Suprapubic skin (tissue), 4 donors: ENCODE measurements at regions not wholly inside any gene's neighbourhood (a gene's known extent, or its start where the extent isn't known, plus 50 kb on each side); places are given as distances from the start of the nearest gene placed in this dataset.
A peak's percentile ranks its signal among the peaks of the same experiment; 100 is the strongest.
"Not testable (repeated sequence)": the region's sequence is repeated elsewhere in the genome, so short reads cannot be mapped to it uniquely, and the experiment has no call there.

Experiments used
- DNase-seq, 2 donors: peaks; one replicate each; pipeline ENCODE4 v3.0.0-alpha.2; 2019; ENCODE audit warnings: low spot score in 2 of 2
- H3K27ac ChIP-seq: fragments of 200-600 bp; sonication (generic); one replicate; pipeline ENCODE4 v1.5.1; 2019
- H3K27me3 ChIP-seq: fragments of 200-600 bp; sonication (generic); one replicate; pipeline ENCODE4 v1.5.1; 2019
- H3K36me3 ChIP-seq: fragments of 200-600 bp; sonication (generic); one replicate; pipeline ENCODE4 v1.5.1; 2019
- H3K4me1 ChIP-seq: fragments of 200-600 bp; sonication (generic); one replicate; pipeline ENCODE4 v1.5.1; 2019
- H3K4me3 ChIP-seq: fragments of 200-600 bp; sonication (generic); one replicate; pipeline ENCODE4 v1.5.1; 2019; ENCODE audit warnings: mild to moderate bottlenecking
- H3K9me3 ChIP-seq: fragments of 200-600 bp; sonication (generic); one replicate; pipeline ENCODE4 v1.5.1; 2019
- WGBS: methylation state at CpG from one replicate; pipeline ENCODE4 v1.1.5; 2018; 5-methylcytosine and 5-hydroxymethylcytosine counted together

DNA sequence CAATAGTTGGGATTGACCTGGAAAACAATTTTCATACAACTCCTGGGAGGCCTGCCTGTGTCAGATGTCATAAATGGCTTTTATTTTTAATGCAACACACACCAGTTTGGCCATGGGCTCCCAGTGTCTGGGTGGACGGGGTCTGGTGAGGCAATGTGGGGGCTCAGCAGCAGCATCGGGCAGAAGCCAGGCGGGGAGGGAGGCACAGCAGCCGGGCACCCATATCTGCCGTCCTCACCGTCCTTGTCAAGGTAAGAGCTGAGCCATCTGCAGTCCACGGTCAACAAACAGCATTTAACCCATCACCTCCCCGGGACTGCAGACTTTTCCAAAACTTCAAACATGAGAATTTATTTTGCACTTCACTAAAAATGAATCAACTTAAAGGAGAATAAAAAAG lies 154.0 kb upstream of the ZNF469 start:
- H3K4me1 ChIP-seq, H3K9me3 ChIP-seq, H3K27ac ChIP-seq, H3K36me3 ChIP-seq, H3K27me3 ChIP-seq, H3K4me3 ChIP-seq: not testable (repeated sequence)
- 80% methylated on average over 8 of the region's 8 CpGs for WGBS
- DNase-seq = peak in 1 of 2 donors; percentile 23

DNA sequence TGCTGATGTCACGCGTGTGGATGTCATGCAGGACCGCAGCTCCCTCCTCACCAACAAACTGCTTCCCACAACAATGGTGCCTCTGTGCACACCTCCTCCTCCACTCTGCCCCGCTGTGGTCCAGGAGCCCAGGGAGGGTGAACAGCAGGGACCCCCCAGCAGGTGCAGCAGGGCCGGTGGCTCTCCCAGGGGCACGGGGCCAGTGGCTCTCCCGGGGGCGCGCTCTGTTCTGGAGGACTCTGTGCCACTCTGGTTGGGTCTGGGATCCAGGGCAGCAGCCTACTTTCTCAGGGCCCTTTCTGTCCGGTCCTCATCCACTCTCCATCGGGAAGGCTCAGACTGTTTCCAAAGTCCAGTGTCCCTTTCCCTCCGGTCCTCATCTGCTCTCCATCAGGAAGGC lies 153.0 kb upstream of the ZNF469 start:
- not testable (repeated sequence) for H3K36me3 ChIP-seq, H3K9me3 ChIP-seq, H3K4me3 ChIP-seq, DNase-seq, H3K4me1 ChIP-seq, H3K27me3 ChIP-seq, H3K27ac ChIP-seq
- 100% methylated on average over 3 of the region's 12 CpGs for WGBS

DNA sequence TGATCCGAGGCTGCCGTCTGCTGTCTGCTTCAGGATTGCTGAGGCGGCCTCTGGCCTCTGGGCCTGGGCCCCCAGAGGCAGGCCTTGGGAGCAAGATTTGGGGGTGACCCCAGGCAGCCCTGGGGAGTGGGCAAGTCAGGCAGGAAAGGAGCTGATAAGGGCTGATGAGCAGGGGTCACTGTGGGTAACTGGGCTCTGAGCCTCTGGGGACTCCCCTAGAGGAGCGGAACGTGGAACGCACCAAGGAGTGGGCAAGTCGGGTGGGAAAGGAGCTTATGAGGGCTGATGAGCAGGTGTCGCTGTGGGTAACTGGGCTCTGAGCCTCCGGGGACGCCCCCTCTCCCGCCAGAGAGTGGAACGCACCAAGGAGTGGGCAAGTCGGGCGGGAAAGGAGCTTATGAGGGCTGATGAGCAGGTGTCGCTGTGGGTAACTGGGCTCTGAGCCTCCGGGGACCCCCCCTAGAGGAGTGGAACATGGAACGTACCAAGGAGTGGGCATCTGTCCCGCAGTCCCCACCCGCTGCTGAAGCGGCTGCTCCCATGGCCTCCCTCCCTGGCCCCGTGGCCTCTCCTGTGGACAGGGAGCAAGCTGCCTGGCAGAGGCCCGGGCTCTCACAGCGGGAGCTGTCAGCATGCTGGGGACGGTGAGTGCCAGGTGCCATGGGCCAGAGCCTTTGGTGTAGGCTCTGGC lies 152.3 kb upstream of the ZNF469 start:
- 88% methylated on average over 8 of the region's 24 CpGs for WGBS
- not testable (repeated sequence) for H3K4me1 ChIP-seq, H3K27me3 ChIP-seq, H3K9me3 ChIP-seq, H3K4me3 ChIP-seq, H3K27ac ChIP-seq, DNase-seq, H3K36me3 ChIP-seq

DNA sequence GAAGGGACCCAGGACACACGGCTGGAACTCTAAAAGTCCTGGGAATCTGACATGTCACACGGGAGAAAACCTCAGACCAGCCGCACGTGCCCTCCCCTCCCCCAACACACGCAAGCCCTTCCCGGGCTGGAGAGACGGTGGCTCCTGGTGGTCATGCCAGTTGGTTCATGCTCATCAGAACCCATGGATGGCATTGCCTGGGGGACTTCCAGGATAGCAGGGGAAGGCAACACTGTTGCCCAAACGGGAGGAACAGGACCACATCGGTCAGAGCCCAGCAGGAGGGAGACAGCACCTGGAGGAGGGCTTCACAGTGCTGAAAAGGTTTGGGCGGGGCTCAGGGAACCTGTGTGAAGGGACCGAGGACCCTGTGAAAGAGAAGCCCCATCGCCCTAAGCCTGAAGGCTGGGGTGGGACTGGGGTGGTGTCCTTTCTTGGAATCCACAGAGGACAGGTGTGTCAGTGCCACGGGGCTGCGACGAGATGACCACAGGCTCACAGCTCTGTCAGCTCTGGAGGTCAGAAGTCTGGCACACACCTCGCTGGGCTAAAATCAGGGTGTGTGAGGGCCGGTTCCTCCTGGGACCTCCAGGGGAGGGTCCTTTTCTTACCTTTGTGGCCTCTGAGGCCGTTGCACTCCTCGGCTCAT lies 151.7 kb upstream of the ZNF469 start:
- not testable (repeated sequence) for H3K36me3 ChIP-seq, H3K4me1 ChIP-seq, H3K9me3 ChIP-seq, H3K4me3 ChIP-seq, H3K27ac ChIP-seq, H3K27me3 ChIP-seq, DNase-seq
- WGBS = 92% methylated on average over 13 of the region's 19 CpGs

DNA sequence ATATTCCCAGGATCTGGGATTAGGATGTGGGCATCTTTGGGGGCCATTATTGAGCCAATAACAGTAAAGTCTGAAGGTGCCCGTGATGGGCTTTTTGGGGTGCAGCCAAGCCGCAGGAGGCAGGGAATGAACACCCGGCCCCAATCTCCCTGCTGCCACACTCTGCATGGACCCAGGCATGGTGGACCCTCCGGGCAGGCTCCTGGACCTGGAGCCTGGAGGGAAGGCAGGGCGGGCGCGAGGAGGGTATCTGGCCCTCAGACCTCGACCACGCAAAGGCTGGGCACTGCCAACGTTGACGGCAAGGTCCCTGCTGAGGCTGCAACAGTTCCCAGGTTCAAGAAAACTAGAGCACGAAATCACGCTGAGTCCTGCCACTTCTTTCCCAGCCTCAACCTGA lies 150.9 kb upstream of the ZNF469 start:
- H3K36me3 ChIP-seq, DNase-seq, H3K27ac ChIP-seq, H3K4me1 ChIP-seq, H3K27me3 ChIP-seq, H3K9me3 ChIP-seq, H3K4me3 ChIP-seq: not testable (repeated sequence)
- 75% methylated on average over 6 of the region's 13 CpGs for WGBS

DNA sequence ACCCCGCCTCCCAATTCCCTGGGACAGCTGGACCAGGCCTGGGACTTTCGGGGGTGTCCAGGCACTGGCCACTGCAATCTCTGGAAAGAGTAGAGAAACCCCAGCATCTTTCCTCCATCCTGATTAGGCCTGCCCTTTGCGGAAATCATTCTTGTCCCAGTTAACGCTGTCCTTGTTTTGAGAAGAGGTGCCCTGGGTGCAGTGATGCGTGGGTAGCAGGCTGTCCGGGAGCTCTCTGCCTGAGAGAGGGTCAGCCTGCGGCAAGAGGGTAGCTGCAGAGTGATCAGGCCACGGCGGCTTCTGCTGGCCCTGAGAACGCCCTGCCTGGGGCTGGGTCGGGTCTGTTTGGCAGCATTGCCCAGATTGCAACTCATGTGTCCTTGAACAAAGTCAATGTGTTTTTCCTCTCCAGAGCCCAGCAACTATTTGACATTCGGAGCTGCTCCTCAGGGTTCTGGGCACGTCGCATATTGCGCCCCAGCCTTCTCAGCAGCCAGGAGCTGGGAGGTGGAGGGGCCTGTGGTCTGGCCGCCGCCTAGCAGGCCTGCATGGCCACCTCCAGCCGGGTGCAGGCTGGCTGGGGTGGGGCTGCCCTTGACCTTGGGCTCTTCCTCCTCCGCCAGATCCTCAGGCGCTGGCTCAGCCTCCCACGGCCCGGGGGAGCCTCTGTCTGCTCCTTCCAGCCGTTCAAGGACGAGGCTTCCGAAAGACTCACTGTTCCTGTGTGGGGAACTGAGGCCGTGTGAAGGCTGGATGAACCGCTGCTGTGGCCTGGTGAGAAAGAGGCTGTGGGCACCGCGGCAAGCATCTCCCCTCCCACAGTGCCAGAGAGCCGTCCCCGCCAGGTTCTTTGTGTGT lies 150.1 kb upstream of the ZNF469 start:
- not testable (repeated sequence) for H3K36me3 ChIP-seq, H3K4me3 ChIP-seq, H3K9me3 ChIP-seq, H3K27me3 ChIP-seq, DNase-seq, H3K4me1 ChIP-seq, H3K27ac ChIP-seq
- 97% methylated on average over 5 of the region's 31 CpGs for WGBS

DNA sequence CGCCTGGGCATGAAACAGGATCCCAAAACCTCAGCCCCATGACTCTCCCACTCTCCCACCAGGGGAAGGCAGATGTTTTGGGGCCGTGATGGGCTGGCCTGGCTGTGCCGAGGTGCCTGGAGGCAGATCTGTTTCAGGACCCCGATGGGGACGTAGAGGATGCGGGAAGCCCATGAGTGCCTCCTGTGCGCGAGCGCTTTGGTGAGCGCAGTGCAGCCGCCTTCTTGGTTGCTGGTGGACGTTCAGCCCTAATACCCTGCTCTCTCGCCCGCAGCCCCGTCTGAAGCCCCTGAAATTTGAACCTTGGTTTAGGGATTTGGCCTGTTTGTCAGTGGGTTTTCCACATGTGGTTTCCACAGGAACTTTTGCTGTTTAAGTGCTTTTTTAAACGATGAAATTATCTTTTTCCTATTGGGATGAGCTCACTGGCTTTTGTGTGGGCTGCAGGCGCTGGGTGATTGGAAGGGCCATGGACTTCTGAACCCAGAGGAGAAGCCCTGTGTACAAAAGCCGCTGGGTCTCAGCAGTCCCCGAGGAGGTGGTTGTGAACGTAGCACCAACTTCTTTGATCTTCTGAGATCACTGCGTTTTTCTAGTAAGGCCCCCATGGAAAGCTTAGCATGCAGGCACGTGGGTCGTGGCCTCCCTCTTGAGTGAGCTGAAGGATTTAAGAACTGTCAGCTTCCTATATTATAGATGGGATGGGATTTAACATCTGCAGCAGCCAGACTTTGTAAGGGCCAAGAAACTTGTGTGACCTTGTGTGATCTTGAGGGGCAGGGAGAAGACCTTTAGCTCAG lies 148.9 kb upstream of the ZNF469 start:
- not testable (repeated sequence) for H3K9me3 ChIP-seq, H3K27me3 ChIP-seq, H3K36me3 ChIP-seq, H3K4me3 ChIP-seq, H3K27ac ChIP-seq, DNase-seq
- peaks cover 14% of the 10 kb centered on the region for H3K4me1 ChIP-seq
- 70% methylated on average over 14 of the region's 23 CpGs for WGBS

DNA sequence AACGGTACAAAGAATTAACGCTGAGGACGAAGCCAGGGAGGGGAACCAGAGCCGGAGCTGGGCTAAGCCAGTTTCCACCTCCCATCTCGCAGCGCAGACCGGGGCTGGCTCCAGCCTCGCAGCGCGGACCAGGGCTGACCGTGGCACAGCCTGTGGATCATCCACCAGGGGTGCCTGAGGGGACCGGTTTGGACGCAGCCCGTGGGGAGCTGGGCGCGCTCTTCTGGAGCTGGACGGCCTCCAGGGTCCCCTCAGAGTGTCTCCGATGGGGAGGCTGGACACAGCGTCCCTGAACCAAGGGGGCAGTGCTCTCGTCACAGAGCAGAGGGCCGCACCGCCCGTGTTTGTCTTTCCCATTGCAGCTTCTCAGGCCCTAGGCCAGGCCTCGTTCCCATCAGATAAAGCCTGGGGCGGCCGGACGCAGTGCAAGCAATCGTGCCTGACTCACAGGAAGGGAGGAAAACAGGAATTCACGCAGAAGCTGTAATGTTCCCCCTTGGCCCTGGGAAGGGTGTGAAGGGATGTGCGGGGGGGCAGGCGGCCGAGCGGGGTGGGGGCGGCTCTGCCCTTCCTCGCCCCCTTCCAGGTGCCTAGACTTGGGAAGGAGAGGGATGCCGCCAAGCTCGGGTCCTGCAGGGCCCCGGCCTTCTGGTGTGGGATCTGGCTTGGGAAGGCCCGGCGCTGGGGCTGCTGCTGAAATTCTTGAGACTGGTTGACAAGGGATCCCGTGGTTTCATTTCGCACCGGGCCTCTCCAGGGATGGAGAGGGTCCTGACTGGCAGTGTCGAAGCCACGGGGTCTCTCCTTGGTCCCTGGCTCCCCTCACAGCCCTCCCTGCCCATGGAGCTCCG lies 148.1 kb upstream of the ZNF469 start:
- not testable (repeated sequence) for H3K27me3 ChIP-seq, DNase-seq, H3K4me3 ChIP-seq, H3K9me3 ChIP-seq, H3K36me3 ChIP-seq, H3K27ac ChIP-seq
- peaks cover 14% of the 10 kb centered on the region for H3K4me1 ChIP-seq
- WGBS = 79% methylated on average over 12 of the region's 46 CpGs

DNA sequence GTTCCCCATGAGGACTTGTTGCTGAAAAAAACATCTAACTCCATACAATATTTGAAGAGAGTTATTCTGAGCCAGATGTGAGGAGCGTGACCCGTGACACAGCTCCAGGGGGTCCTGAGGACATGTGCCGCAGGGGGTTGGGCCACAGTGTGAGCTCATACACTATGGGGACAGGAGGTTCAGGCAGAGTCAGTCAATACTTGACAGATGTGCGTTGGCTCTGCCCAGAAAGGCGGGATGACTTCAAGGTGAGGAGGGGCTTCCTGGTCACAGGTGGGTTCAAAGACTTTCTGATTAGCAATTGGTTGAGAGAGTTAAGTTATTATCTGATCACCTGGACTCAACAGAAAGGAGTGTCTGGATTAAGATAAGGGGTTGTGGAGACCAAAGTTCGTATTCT lies 147.1 kb upstream of the ZNF469 start:
- not testable (repeated sequence) for H3K4me3 ChIP-seq, H3K9me3 ChIP-seq, H3K36me3 ChIP-seq, DNase-seq, H3K27me3 ChIP-seq, H3K27ac ChIP-seq
- H3K4me1 ChIP-seq = peaks cover 14% of the 10 kb centered on the region
- 91% methylated on average over 6 of the region's 6 CpGs for WGBS

DNA sequence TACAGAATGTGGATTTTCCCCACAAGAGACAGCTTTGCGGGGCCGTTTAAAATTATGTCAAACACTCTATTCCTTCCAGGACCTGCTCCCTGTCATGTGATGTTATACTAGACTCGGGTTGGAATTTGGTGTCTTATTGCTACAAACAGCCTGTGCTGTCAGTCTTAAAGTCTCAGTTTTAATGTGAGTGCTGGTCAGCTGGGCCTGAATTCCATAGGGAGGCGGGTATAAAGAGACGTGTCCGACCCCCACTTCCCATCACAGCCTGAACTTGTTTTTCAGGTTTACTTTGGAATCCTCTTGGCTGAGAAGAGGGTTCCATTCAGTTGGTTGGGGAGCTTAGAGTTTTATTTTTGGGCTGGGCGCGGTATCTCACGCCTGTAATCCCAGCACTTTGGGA lies 146.5 kb upstream of the ZNF469 start:
- DNase-seq = not testable (repeated sequence)
- 39% methylated on average over 7 of the region's 9 CpGs for WGBS

DNA sequence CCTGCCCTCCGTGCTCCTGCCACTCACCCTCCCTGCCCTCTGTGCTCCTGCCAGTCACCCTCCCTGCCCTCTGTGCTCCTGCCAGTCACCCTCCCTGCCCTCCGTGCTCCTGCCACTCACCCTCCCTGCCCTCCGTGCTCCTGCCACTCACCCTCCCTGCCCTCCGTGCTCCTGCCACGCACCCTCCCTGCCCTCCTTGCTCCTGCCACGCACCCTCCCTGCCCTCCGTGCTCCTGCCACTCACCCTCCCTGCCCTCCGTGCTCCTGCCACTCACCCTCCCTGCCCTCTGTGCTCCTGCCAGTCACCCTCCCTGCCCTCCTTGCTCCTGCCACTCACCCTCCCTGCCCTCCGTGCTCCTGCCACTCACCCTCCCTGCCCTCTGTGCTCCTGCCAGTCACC lies 145.4 kb upstream of the ZNF469 start:
- DNase-seq = not testable (repeated sequence)

More for the DNA sequence above, 146.5 kb upstream of the ZNF469 start:
- H3K4me1 ChIP-seq = peaks cover 14% of the 10 kb centered on the region
- H3K27ac ChIP-seq, H3K9me3 ChIP-seq, H3K36me3 ChIP-seq, H3K4me3 ChIP-seq, H3K27me3 ChIP-seq: not testable (repeated sequence)

DNA sequence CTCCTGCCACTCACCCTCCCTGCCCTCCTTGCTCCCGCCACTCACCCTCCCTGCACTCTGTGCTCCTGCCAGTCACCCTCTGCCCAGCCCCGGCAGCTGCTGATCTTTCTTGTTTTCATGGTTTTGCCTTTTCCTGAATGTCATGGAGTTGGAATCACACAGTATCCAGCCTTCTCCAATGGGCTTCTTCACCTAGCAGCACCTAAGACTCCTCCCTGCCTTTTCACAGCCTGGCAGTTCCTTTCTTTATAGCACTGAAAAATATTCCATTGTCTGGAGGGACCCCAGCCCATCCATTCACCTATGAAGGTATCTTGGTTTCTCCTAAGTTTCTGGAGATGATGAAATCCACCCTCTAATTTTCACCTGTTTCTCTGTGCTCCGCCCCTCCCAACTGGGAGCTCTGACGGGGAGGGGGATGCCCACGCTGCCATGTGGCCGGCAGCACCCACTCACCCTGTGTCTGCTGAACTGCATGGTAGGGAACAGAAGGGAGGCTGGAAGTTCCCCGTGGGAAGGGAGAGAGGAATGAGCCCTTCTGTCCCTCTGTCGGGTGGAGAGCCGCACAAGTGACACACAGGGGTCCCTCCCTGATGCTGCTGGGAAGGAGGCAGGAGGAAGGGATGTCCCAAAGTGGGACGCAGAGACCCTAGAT lies 144.9 kb upstream of the ZNF469 start:
- H3K4me1 ChIP-seq = peaks cover 23% of the 10 kb centered on the region
- H3K27me3 ChIP-seq, H3K4me3 ChIP-seq, H3K27ac ChIP-seq, H3K9me3 ChIP-seq, H3K36me3 ChIP-seq, DNase-seq: not testable (repeated sequence)
- WGBS = 58% methylated on average over 7 of the region's 10 CpGs

More for the DNA sequence above, 145.4 kb upstream of the ZNF469 start:
- not testable (repeated sequence) for H3K9me3 ChIP-seq, H3K27ac ChIP-seq, H3K36me3 ChIP-seq, H3K4me3 ChIP-seq, H3K27me3 ChIP-seq
- WGBS = 53% methylated on average over 8 of the region's 9 CpGs
- peaks cover 21% of the 10 kb centered on the region for H3K4me1 ChIP-seq
